Mesenchymal stem cell (in vitro differentiated cells and primary cell): ENCODE measurements at regions not wholly inside any gene's neighbourhood (a gene's known extent, or its start where the extent isn't known, plus 50 kb on each side); places are given as distances from the start of the nearest gene placed in this dataset.

Experiments used
- DNase-seq: peaks from one replicate; pipeline ENCODE4 v3.0.0-alpha.2; 2013
- H2AFZ ChIP-seq: one replicate; pipeline ENCODE4 v1.6.1; 2013; ENCODE audit warnings: low read depth, mild to moderate bottlenecking, control low read depth, inconsistent platforms, low read length, moderate library complexity
- H2AK5ac ChIP-seq: 2 replicates; pipeline ENCODE4 v1.6.1; 2013; ENCODE audit warnings: low read length, moderate library complexity, mild to moderate bottlenecking, inconsistent platforms; ENCODE audit not compliant: severe bottlenecking
- H2BK120ac ChIP-seq: one replicate; pipeline ENCODE4 v1.6.1; 2013; ENCODE audit warnings: low read depth, mild to moderate bottlenecking, inconsistent platforms, low read length, moderate library complexity
- H2BK12ac ChIP-seq, 2 experiments: one replicate each; pipeline ENCODE4 v1.6.1; 2013; ENCODE audit warnings: inconsistent platforms in 2 of 2, low read length in 2 of 2, mild to moderate bottlenecking in 2 of 2, moderate library complexity in 2 of 2, control low read depth in 1 of 2
- H2BK15ac ChIP-seq: one replicate; pipeline ENCODE4 v1.6.1; 2013; ENCODE audit warnings: mild to moderate bottlenecking, low read depth, inconsistent platforms; ENCODE audit not compliant: poor library complexity, severe bottlenecking
- H2BK5ac ChIP-seq: 2 replicates; pipeline ENCODE4 v1.6.1; 2013; ENCODE audit warnings: low read depth, mild to moderate bottlenecking, low read length, control low read depth, inconsistent platforms; ENCODE audit not compliant: poor library complexity, severe bottlenecking
- H3K14ac ChIP-seq, 2 experiments: one replicate each; pipeline ENCODE4 v1.6.1; 2013; ENCODE audit warnings: inconsistent platforms in 2 of 2, low read length in 2 of 2, control low read depth in 1 of 2, mild to moderate bottlenecking in 1 of 2, moderate library complexity in 1 of 2
- H3K18ac ChIP-seq, 2 experiments: one replicate each; pipeline ENCODE4 v1.6.1; 2013; ENCODE audit warnings: inconsistent platforms in 2 of 2, low read length in 2 of 2, control low read depth in 1 of 2, low read depth in 1 of 2, mild to moderate bottlenecking in 1 of 2
- H3K23ac ChIP-seq, 2 experiments: one replicate each; pipeline ENCODE4 v1.6.1; 2013; ENCODE audit warnings: inconsistent platforms in 2 of 2, low read length in 2 of 2, mild to moderate bottlenecking in 2 of 2, moderate library complexity in 2 of 2, control low read depth in 1 of 2
- H3K27ac ChIP-seq: 2 replicates; pipeline ENCODE4 v1.5.1; 2013; ENCODE audit warnings: mild to moderate bottlenecking, moderate library complexity, low read length, control low read depth, inconsistent platforms; ENCODE audit not compliant: poor library complexity, severe bottlenecking
- H3K27me3 ChIP-seq, 2 experiments: 2 replicates each; pipeline versions ENCODE4 v1.6.1 to v1.7.0; 2013; ENCODE audit warnings: low read length in 2 of 2, mild to moderate bottlenecking in 2 of 2, moderate library complexity in 2 of 2, control low read depth in 1 of 2, inconsistent platforms in 1 of 2; ENCODE audit not compliant: control insufficient read depth in 1 of 2, insufficient read depth in 1 of 2
- H3K36me3 ChIP-seq, 2 experiments: 2 replicates each; pipeline versions ENCODE4 v1.6.1 to v1.7.0; 2013; ENCODE audit warnings: low read length in 2 of 2, control low read depth in 1 of 2, inconsistent platforms in 1 of 2, low read depth in 1 of 2, mild to moderate bottlenecking in 1 of 2; ENCODE audit not compliant: insufficient read depth in 2 of 2, control insufficient read depth in 1 of 2
- H3K4ac ChIP-seq, 2 experiments: one replicate each; pipeline ENCODE4 v1.6.1; 2013; ENCODE audit warnings: inconsistent platforms in 2 of 2, low read length in 2 of 2, mild to moderate bottlenecking in 2 of 2, moderate library complexity in 2 of 2, control low read depth in 1 of 2, low read depth in 1 of 2
- H3K4me1 ChIP-seq: 2 replicates; pipeline ENCODE4 v1.6.1; 2013; ENCODE audit warnings: low read depth, low read length, control low read depth; ENCODE audit not compliant: control insufficient read depth, insufficient read depth
- H3K4me2 ChIP-seq: 2 replicates; pipeline ENCODE4 v1.6.1; 2013; ENCODE audit warnings: low read length, mild to moderate bottlenecking, inconsistent platforms; ENCODE audit not compliant: poor library complexity, severe bottlenecking
- H3K4me3 ChIP-seq, 2 experiments: 2 replicates each; pipeline versions ENCODE4 v1.5.1 to v1.7.0; 2013; ENCODE audit warnings: low read length in 2 of 2, mild to moderate bottlenecking in 2 of 2, control low read depth in 1 of 2, low read depth in 1 of 2; ENCODE audit not compliant: insufficient read depth in 1 of 2
- H3K79me1 ChIP-seq: replicated peaks from 2 replicates; pipeline ENCODE4 v1.6.1; 2013; ENCODE audit warnings: mild to moderate bottlenecking, control low read depth, low read length, inconsistent platforms; ENCODE audit not compliant: poor library complexity, severe bottlenecking
- H3K9ac ChIP-seq: 2 replicates; pipeline ENCODE4 v1.7.0; 2013; ENCODE audit warnings: mild to moderate bottlenecking, low read length, moderate library complexity
- H3K9me3 ChIP-seq: 2 replicates; pipeline ENCODE4 v1.7.0; 2013; ENCODE audit warnings: mild to moderate bottlenecking, low read length; ENCODE audit not compliant: control insufficient read depth
- H4K8ac ChIP-seq: one replicate; pipeline ENCODE4 v1.6.1; 2013; ENCODE audit warnings: inconsistent platforms, mild to moderate bottlenecking, low read length, moderate library complexity
- H4K91ac ChIP-seq: one replicate; pipeline ENCODE4 v1.6.1; 2013; ENCODE audit warnings: mild to moderate bottlenecking, low read length, inconsistent platforms
- WGBS: methylation state at CpG from one replicate; pipeline ENCODE4 v1.1.7; 2013; ENCODE audit warnings: mixed read lengths; 5-methylcytosine and 5-hydroxymethylcytosine counted together

- Histone ChIP-seq H3K9ac (no peak overlapping the region), H3K14ac (no peak overlapping the region), H3K36me3 (no peaks in the 10 kb centered on the region), H4K91ac (no peak overlapping the region), H2AK5ac (no peak overlapping the region), H3K27ac (no peak overlapping the region), H3K4me3 (no peak overlapping the region), H2BK15ac (no peak overlapping the region), H2BK5ac (no peak overlapping the region), H2BK120ac (no peak overlapping the region), H3K4me1 (no peaks in the 10 kb centered on the region), H3K9me3 (peaks cover 11% of the 10 kb centered on the region), H3K79me1 (no peaks in the 10 kb centered on the region), H3K18ac (no peak overlapping the region), H2BK12ac (no peak overlapping the region), H3K27me3 (no peaks in the 10 kb centered on the region), H3K23ac (no peak overlapping the region), H4K8ac (no peak overlapping the region), H2AFZ (no peak overlapping the region), H3K4ac (no peak overlapping the region), H3K4me2 (no peak overlapping the region)
- DNase-seq: no peak
Observed at GRCh38 chr13:60976367-60976766, 439.3 kb downstream of the PCDH20 start.

- no peak overlapping the region for H3K18ac ChIP-seq
- H3K9me3 ChIP-seq: peaks cover 11% of the 10 kb centered on the region
- no peak overlapping the region for H3K4me2 ChIP-seq
- H2AK5ac ChIP-seq: no peak overlapping the region
- no peak overlapping the region for H3K14ac ChIP-seq
- no peaks in the 10 kb centered on the region for H3K27me3 ChIP-seq
- H3K4me3 ChIP-seq: no peak overlapping the region
- no peak overlapping the region for H3K27ac ChIP-seq
- no peak overlapping the region for H2BK5ac ChIP-seq
- no peak overlapping the region for H2BK120ac ChIP-seq
- no peak overlapping the region for H3K23ac ChIP-seq
- 17% methylated on average over 1 of the region's 1 CpG for WGBS
- H4K8ac ChIP-seq: no peak overlapping the region
- H2BK15ac ChIP-seq: no peak overlapping the region
- H4K91ac ChIP-seq: no peak overlapping the region
- H3K4ac ChIP-seq: no peak overlapping the region
- no peak overlapping the region for H2AFZ ChIP-seq
- no peaks in the 10 kb centered on the region for H3K79me1 ChIP-seq
- H3K9ac ChIP-seq: no peak overlapping the region
- H3K36me3 ChIP-seq: no peaks in the 10 kb centered on the region
- no peaks in the 10 kb centered on the region for H3K4me1 ChIP-seq
- H2BK12ac ChIP-seq: no peak overlapping the region
- no peak for DNase-seq
Observed at GRCh38 chr13:60974296-60974695, 441.4 kb downstream of the PCDH20 start.

GRCh38 chr13:60973529-60973928 is 442.1 kb downstream of the PCDH20 start:
- H3K14ac ChIP-seq: no peak overlapping the region
- no peak overlapping the region for H2BK15ac ChIP-seq
- no peaks in the 10 kb centered on the region for H3K79me1 ChIP-seq
- WGBS: 89% methylated on average over 6 of the region's 6 CpGs
- H3K9ac ChIP-seq: no peak overlapping the region
- no peaks in the 10 kb centered on the region for H3K27me3 ChIP-seq
- no peak overlapping the region for H3K4me2 ChIP-seq
- H4K8ac ChIP-seq: no peak overlapping the region
- no peak overlapping the region for H3K4me3 ChIP-seq
- DNase-seq: no peak
- no peaks in the 10 kb centered on the region for H3K36me3 ChIP-seq
- H2BK5ac ChIP-seq: no peak overlapping the region
- no peak overlapping the region for H3K18ac ChIP-seq
- H3K9me3 ChIP-seq: peaks cover 11% of the 10 kb centered on the region
- H2BK120ac ChIP-seq: no peak overlapping the region
- H2AK5ac ChIP-seq: no peak overlapping the region
- no peak overlapping the region for H2AFZ ChIP-seq
- no peak overlapping the region for H2BK12ac ChIP-seq
- no peaks in the 10 kb centered on the region for H3K4me1 ChIP-seq
- H4K91ac ChIP-seq: no peak overlapping the region
- no peak overlapping the region for H3K23ac ChIP-seq
- H3K27ac ChIP-seq: no peak overlapping the region
- no peak overlapping the region for H3K4ac ChIP-seq

GRCh38 chr13:60970736-60971135 is 444.9 kb downstream of the PCDH20 start:
- H3K27me3 ChIP-seq: no peaks in the 10 kb centered on the region
- H3K36me3 ChIP-seq: no peaks in the 10 kb centered on the region
- no peak overlapping the region for H3K23ac ChIP-seq
- H3K4me1 ChIP-seq: no peaks in the 10 kb centered on the region
- H4K91ac ChIP-seq: no peak overlapping the region
- H3K4me2 ChIP-seq: no peak overlapping the region
- H2BK12ac ChIP-seq: no peak overlapping the region
- no peak overlapping the region for H3K14ac ChIP-seq
- no peak overlapping the region for H3K4ac ChIP-seq
- H2AFZ ChIP-seq: no peak overlapping the region
- 54% methylated on average over 4 of the region's 4 CpGs for WGBS
- no peaks in the 10 kb centered on the region for H3K79me1 ChIP-seq
- DNase-seq: no peak
- H3K9ac ChIP-seq: no peak overlapping the region
- no peak overlapping the region for H2BK15ac ChIP-seq
- H3K9me3 ChIP-seq: peaks cover 11% of the 10 kb centered on the region
- no peak overlapping the region for H3K18ac ChIP-seq
- no peak overlapping the region for H3K27ac ChIP-seq
- no peak overlapping the region for H2BK5ac ChIP-seq
- H2BK120ac ChIP-seq: no peak overlapping the region
- H3K4me3 ChIP-seq: no peak overlapping the region
- no peak overlapping the region for H2AK5ac ChIP-seq
- no peak overlapping the region for H4K8ac ChIP-seq
